Hindlimb muscle (tissue), 1 donor: ENCODE measurements at regions not wholly inside any gene's neighbourhood (a gene's known extent, or its start where the extent isn't known, plus 50 kb on each side); places are given as distances from the start of the nearest gene placed in this dataset.
A peak's percentile ranks its signal among the peaks of the same experiment; 100 is the strongest.

ENCODE experiments used
- DNase-seq: peaks from one replicate; pipeline ENCODE4 v3.0.0-alpha.2; 2013

- no peak for DNase-seq
Measured at GRCh38 chr20:11094711-11095110, 420.9 kb upstream of the JAG1 start.

GRCh38 chr20:11098888-11099287 lies 425.1 kb upstream of the JAG1 start:
- DNase-seq = no peak

GRCh38 chr20:11101243-11101642 lies 427.4 kb upstream of the JAG1 start:
- no peak for DNase-seq

GRCh38 chr20:11101696-11102095 lies 427.9 kb upstream of the JAG1 start:
- DNase-seq = no peak

GRCh38 chr20:11103866-11104265 lies 430.1 kb upstream of the JAG1 start:
- DNase-seq = no peak

GRCh38 chr20:11108102-11108810 lies 434.5 kb upstream of the JAG1 start:
- DNase-seq = no peak

GRCh38 chr20:11110535-11110934 lies 436.7 kb upstream of the JAG1 start:
- DNase-seq = no peak

- no peak for DNase-seq
Measured at GRCh38 chr20:11111191-11111590, 437.4 kb upstream of the JAG1 start.

- DNase-seq = no peak
Measured at GRCh38 chr20:11112832-11113231, 439.0 kb upstream of the JAG1 start.

- DNase-seq = no peak
Measured at GRCh38 chr20:11114382-11114781, 440.6 kb upstream of the JAG1 start.

GRCh38 chr20:11117808-11118528 lies 444.2 kb upstream of the JAG1 start:
- DNase-seq = no peak

- DNase-seq = no peak
Measured at GRCh38 chr20:11118802-11119380, 445.1 kb upstream of the JAG1 start.

- DNase-seq = no peak
Measured at GRCh38 chr20:11119573-11119972, 445.8 kb upstream of the JAG1 start.

GRCh38 chr20:11120431-11120830 lies 446.6 kb upstream of the JAG1 start:
- DNase-seq = no peak

GRCh38 chr20:11124849-11125505 lies 451.2 kb upstream of the JAG1 start:
- DNase-seq = no peak

- DNase-seq = peak; percentile 80
Measured at GRCh38 chr20:11128220-11128718, 454.5 kb upstream of the JAG1 start.

- DNase-seq = no peak
Measured at GRCh38 chr20:11128721-11129120, 454.9 kb upstream of the JAG1 start.

GRCh38 chr20:11130554-11131166 lies 456.9 kb upstream of the JAG1 start:
- DNase-seq = no peak

GRCh38 chr20:11132819-11133415 lies 459.1 kb upstream of the JAG1 start:
- DNase-seq = no peak

- no peak for DNase-seq
Measured at GRCh38 chr20:11136691-11137090, 462.9 kb upstream of the JAG1 start.

- DNase-seq = peak; percentile 42
Measured at GRCh38 chr20:11137688-11138087, 463.9 kb upstream of the JAG1 start.

GRCh38 chr20:11140359-11140758 lies 466.6 kb upstream of the JAG1 start:
- DNase-seq = no peak
